ENCODE measurements at regions not wholly inside any gene's neighbourhood (a gene's known extent, or its start where the extent isn't known, plus 50 kb on each side); places are given as distances from the start of the nearest gene placed in this dataset.
"Not testable (repeated sequence)": the region's sequence is repeated elsewhere in the genome, so short reads cannot be mapped to it uniquely, and the experiment has no call there.

- peaks cover 25% of the 10 kb centered on the region for H3K4me1 Mint-ChIP-seq (ENCODE audit: unreplicated experiment)
- DNase-seq (ENCODE audit: extremely low spot score, unreplicated experiment) = no peak
- H3K9me3 Mint-ChIP-seq = no peaks in the 10 kb centered on the region
- no peak overlapping the region for H3K4me3 Mint-ChIP-seq
- no peaks in the 10 kb centered on the region for H3K36me3 Mint-ChIP-seq
- TF ChIP-seq CTCF (conservative IDR thresholded peaks at IDR 0.05) = no peak
- no peak overlapping the region for H3K27ac Mint-ChIP-seq
- no peaks in the 10 kb centered on the region for H3K27me3 Mint-ChIP-seq
Measured at GRCh38 chr11:92050305-92050704, 174.3 kb upstream of the FAT3 start.

- peaks cover 25% of the 10 kb centered on the region for H3K4me1 Mint-ChIP-seq (ENCODE audit: unreplicated experiment)
- H3K27me3 Mint-ChIP-seq = no peaks in the 10 kb centered on the region
- DNase-seq (ENCODE audit: extremely low spot score, unreplicated experiment) = no peak
- no peak overlapping the region for H3K4me3 Mint-ChIP-seq
- TF ChIP-seq CTCF (conservative IDR thresholded peaks at IDR 0.05) = no peak
- no peak overlapping the region for H3K27ac Mint-ChIP-seq
- H3K36me3 Mint-ChIP-seq = no peaks in the 10 kb centered on the region
- H3K9me3 Mint-ChIP-seq = no peaks in the 10 kb centered on the region
Measured at GRCh38 chr11:92048415-92048814, 176.2 kb upstream of the FAT3 start.

GRCh38 chr11:92046103-92046502 is 178.5 kb upstream of the FAT3 start:
- no peak overlapping the region for H3K27ac Mint-ChIP-seq
- H3K4me1 Mint-ChIP-seq (ENCODE audit: unreplicated experiment) = peaks cover 25% of the 10 kb centered on the region
- H3K27me3 Mint-ChIP-seq = no peaks in the 10 kb centered on the region
- DNase-seq (ENCODE audit: extremely low spot score, unreplicated experiment) = no peak
- no peaks in the 10 kb centered on the region for H3K9me3 Mint-ChIP-seq
- H3K4me3 Mint-ChIP-seq = no peak overlapping the region
- TF ChIP-seq CTCF (conservative IDR thresholded peaks at IDR 0.05) = no peak
- no peaks in the 10 kb centered on the region for H3K36me3 Mint-ChIP-seq

GRCh38 chr11:92045301-92045700 is 179.3 kb upstream of the FAT3 start:
- Mint-ChIP-seq H3K4me3 (no peak overlapping the region), H3K36me3 (no peaks in the 10 kb centered on the region), H3K9me3 (no peaks in the 10 kb centered on the region), H3K27ac (no peak overlapping the region), H3K27me3 (no peaks in the 10 kb centered on the region), H3K4me1 (ENCODE audit: unreplicated experiment) (peaks cover 25% of the 10 kb centered on the region)
- DNase-seq (ENCODE audit: extremely low spot score, unreplicated experiment) = no peak
- no peak for TF ChIP-seq CTCF (conservative IDR thresholded peaks at IDR 0.05)

GRCh38 chr11:92035488-92035887 is 189.1 kb upstream of the FAT3 start:
- DNase-seq (ENCODE audit: extremely low spot score, unreplicated experiment) = no peak
- TF ChIP-seq CTCF (conservative IDR thresholded peaks at IDR 0.05) = no peak
- no peaks in the 10 kb centered on the region for H3K9me3 Mint-ChIP-seq
- no peaks in the 10 kb centered on the region for H3K36me3 Mint-ChIP-seq
- no peaks in the 10 kb centered on the region for H3K4me1 Mint-ChIP-seq (ENCODE audit: unreplicated experiment)
- no peak overlapping the region for H3K4me3 Mint-ChIP-seq
- no peak overlapping the region for H3K27ac Mint-ChIP-seq
- no peaks in the 10 kb centered on the region for H3K27me3 Mint-ChIP-seq

- DNase-seq (ENCODE audit: extremely low spot score, unreplicated experiment); H3K4me1 Mint-ChIP-seq (ENCODE audit: unreplicated experiment); H3K27me3 Mint-ChIP-seq; H3K36me3 Mint-ChIP-seq; H3K9me3 Mint-ChIP-seq: not testable (repeated sequence)
- H3K27ac Mint-ChIP-seq = peak overlapping the region; percentile 84
- H3K4me3 Mint-ChIP-seq = peak overlapping the region; percentile 74
Measured at GRCh38 chr11:92027136-92027535, 197.5 kb upstream of the FAT3 start.

Data from type B pancreatic cell (in vitro differentiated cells).